ENCODE measurements at regions not wholly inside any gene's neighbourhood (a gene's known extent, or its start where the extent isn't known, plus 50 kb on each side); places are given as distances from the start of the nearest gene placed in this dataset.

GRCh38 chr2:62404913-62405312 lies 101.1 kb downstream of the TMEM17 start:
- TF ChIP-seq CTCF (IDR thresholded peaks at IDR 0.05; ENCODE audit: low read depth, low read length, missing input control) (no peak), HNF4A (conservative IDR thresholded peaks at IDR 0.05) (no peak), TAF1 (conservative IDR thresholded peaks at IDR 0.05) (no peak), MAX (IDR thresholded peaks at IDR 0.05) (no peak), RXRA (IDR thresholded peaks at IDR 0.05) (no peak), GABPA (IDR thresholded peaks at IDR 0.05 in 1 of 2, conservative IDR thresholded peaks at IDR 0.05 in 1 of 2) (no peak), ATF3 (IDR thresholded peaks at IDR 0.05) (no peak)

Data from liver (tissue), 3 donors.